Fibroblast of the conjunctiva (primary cell): ENCODE measurements at regions not wholly inside any gene's neighbourhood (a gene's known extent, or its start where the extent isn't known, plus 50 kb on each side); places are given as distances from the start of the nearest gene placed in this dataset.
"Not testable (repeated sequence)": the region's sequence is repeated elsewhere in the genome, so short reads cannot be mapped to it uniquely, and the experiment has no call there.

ENCODE experiments used
- DNase-seq: peaks from one replicate; pipeline ENCODE4 v3.0.0-alpha.2; 2010; ENCODE audit warnings: low read depth

DNA sequence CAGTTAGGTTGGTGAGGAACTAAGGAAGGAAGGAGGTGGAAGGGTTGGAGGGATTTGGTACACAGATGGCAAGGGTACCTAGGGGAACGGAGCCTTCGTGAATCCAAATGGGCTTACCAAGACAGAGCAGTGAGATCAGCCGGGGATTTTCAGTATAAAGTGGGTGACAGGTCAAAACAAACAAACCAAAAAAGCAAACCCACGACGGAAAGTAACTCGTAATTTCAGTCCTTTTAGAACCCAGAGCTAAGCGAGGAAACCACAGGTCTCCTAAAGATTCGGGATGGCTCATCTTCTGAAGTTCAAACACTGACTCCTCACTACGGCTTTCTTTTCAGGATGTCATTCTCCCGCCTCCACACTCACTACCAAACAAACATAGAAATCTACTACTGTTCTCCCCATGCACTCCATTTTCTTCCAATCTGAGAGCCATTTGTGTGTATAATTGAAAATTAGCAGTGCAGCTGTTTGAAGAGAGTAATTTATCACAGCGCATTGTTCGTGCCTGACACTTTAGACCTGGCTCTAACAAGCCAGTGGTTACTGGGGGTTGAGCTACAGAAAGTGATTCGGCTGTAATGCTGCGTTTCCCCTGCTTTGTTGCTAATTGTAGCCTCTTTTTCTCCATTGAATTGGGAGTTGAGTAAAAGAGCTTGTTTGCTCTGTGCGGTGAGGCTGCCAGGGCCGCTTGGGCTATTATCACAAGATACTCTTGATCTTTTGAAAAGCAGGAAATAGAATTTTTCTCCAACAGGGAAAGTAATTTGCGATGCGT lies 64.7 kb upstream of the CCDC39 start:
- DNase-seq = no peak

DNA sequence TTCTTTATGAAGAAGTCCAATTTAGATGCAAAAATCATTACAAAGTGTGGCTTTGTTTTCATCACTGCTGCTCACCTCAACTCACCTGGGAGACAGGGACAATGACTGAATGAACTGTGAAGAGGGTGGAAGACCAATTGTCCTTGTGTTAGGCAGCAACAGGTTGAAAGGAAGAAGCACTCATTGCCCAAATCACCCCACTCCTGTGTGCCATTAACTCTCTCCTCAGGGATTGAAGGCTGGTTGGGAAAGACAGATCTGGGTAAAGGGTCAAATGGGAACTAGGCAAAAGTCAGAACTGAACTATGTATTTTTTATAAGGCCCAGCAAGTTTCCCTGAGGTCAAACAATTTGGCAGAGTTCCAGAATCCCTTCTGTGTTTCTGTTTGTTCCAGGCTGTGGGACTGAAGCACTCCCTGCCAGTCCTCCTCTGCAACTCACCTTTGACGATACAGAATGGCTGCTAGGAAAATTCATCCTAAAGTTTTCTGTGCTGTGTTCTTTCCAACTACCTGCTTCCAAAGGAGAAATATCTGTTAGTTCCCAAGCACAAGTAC lies 68.6 kb upstream of the CCDC39 start:
- no peak for DNase-seq

DNA sequence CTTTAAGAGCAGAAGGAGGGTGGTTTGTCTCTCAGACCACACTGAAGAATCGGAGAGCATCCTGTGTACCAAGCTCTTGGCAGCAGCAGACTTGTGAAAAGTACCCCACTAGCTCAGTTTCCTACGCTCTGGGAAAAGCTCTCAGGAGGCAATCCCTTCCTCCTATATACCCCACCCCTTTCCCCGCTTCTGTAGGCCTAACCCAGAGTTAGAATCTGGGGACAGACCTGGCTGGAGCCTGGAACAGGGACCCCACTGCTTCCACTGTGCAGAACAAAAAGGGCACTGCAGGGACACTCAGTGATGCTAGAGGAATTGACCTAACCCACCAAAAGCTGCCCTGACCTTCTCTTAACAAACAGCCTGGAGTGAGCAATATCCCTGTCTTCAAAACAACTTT lies 70.0 kb upstream of the CCDC39 start:
- no peak for DNase-seq

DNA sequence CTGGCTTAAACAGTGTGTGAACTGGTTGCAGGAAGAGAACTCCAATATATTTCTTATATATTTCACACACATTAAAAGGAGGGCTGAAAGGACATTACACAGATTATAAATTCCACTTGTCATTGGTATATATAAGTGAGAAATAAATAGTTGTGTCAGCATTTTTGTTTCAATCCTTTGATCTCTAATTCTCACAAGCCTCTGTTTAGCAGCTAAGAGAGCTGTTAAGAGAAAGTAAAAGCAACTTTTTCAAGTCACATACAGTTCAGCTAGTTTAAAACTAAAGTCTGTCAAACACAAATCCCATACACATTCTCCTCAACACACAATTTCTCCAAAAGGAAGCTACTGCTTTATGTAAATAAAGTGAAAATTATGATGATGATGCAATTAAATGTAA lies 70.5 kb upstream of the CCDC39 start:
- no peak for DNase-seq

DNA sequence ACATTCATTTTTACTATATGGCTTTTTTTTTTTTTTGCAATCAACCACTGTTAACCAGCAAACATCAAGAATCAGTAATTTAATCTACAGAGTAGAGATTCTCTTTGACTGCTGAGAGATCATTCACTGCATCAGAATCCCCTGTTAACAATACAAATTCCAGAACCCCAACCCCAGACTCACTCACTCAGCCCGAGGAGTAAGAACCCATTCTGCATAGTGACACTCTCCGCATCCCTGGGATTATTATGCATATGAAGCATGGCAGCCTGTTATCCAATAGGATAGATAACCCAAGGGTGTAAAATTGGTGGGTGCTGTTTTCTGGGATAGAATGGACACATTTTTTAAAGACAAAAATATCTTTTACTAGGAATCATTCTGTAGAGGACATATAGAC lies 76.3 kb upstream of the CCDC39 start:
- DNase-seq = no peak

DNA sequence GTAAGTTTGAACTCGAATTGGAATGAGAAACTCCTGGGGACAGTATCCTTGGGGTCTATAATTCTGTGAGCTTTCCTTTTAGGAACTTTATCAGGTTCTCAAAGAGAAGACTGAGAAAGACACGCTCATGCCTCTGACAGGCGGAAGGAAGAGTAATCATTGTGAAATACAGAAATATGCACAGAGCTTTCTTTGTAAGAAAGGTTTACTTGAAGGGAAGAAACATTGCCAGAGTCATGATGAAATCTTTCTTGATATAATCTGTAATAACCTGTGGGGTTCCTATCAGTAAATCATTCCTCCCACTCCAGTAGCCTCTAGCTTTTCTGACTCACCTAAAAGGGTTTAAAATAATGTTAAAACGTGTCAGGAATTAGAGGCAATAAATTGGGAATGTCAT lies 83.6 kb upstream of the CCDC39 start:
- DNase-seq = no peak

DNA sequence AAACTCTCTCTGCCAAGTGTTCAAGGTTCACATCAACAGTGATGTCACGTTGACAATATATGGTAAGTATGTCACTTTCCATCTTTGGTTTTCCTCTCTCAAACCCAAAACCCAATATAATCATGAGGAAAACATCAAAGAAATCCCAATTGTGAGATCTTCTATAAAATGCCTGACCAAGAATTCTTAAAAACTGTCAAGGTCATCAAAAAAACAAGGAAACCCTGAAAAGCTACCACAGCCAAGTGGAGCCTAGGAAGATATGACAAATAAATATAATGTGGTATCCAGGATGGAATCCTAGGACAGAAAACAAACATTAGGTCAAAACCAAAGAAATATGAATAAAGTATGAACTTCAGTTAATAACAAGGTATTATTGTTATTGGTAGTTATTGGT lies 85.2 kb upstream of the CCDC39 start:
- DNase-seq = no peak

DNA sequence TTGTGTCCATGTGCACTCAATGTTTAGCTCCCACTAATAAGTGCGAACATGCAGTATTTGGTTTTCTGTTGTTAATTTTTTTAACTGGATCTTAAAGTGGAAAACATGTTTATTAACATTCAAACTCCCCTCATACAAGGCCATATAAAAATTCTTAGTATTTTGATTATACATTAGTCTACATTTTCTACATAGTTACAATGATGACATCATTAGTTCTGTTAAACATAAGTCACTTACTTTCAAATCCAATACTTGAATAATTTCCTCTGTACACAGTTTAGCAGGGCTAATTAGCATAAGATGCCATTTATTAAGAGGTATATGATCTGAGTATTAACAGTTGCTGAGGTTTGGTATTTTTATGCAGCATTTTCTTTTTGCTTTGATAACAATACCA lies 91.3 kb upstream of the CCDC39 start:
- no peak for DNase-seq

DNA sequence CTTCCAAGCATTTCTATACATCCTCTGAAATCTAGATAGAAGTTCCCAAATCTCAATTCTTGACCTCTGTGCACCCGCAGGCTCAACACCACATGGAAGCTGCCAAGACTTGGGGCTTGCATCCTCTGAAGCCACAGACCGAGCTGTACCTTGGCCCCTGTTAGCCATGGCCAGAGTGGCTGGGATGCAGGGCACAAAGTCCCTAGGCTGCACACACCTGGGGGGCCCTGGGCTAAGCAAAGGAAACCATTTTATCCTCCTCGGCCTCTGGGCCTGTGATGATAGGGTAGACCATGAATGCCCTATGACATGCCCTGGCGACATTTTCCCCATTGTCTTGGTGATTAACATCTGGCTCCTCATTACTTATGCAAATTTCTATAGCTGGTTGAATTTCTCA lies 97.1 kb upstream of the CCDC39 start:
- no peak for DNase-seq

DNA sequence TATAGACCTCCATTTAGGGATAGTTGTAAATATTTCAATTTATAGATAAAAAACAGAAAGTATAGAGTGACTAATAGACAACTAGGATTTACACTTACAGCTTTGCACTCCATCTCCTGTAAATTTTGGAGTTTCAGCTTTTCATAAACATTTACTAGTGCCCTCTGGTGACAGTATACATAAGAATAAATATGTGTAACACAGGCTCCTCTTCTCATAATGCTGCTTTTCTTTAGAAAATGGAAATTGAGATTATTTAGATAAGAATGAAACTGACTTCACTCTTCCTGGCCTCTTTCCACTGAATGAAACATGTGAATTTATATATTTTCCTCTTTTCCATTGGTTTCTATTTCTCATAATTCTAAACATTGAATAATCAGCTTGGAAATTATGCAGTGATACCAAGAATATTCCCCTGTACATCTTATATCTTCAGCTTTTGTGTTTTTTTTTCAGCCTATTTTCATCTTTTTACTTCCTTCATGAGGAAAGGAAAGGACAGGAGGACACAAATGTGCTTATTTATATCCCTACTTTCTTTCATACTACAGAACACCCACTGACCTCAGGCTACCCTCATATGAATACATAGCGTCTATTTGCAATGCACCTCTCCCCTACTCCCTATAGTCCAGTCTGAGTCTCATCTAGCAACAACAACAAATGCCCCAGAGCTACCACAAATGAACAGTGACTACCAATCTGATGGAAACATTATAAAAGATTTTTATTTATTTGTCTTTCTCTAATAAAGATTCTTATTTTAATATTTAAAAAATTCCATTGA lies 103.1 kb upstream of the CCDC39 start:
- no peak for DNase-seq

DNA sequence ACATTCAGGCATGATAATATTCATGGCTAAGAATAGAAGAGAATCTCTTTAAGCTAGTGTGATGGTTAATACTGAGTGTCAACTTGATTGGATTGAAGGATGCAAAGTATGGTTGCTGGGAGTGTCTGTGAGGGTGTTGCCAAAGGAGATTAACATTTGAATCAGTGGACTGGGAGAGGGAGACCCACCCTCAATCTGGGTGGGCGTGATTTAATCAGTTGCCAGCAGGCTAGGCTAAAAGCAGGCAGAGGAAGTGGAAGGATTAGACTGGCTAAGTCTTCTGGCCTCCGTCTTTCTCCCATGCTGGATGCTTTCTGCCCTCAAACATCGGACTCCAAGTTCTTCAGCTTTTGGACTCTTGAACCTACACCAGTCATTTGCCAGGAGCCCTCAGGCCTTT lies 106.9 kb upstream of the CCDC39 start:
- not testable (repeated sequence) for DNase-seq

DNA sequence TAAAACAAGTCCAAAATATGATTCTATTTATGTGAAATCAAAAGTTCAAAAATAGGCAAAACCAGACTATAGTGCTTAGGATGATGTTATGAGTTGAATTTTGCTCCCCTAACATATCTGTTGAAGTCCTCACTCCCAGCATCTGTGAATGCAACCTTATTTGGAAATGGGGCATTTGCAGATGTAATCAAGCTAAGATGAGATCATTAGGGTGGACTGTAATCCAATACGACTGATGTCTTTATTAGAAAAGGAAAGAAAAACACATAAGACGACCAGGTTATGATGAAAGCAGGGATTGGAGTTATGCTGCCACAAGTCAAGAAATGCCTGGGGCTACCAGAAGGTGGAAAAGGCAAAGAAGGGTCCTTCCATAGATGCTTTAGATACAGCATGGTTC lies 110.5 kb upstream of the CCDC39 start:
- DNase-seq = no peak

DNA sequence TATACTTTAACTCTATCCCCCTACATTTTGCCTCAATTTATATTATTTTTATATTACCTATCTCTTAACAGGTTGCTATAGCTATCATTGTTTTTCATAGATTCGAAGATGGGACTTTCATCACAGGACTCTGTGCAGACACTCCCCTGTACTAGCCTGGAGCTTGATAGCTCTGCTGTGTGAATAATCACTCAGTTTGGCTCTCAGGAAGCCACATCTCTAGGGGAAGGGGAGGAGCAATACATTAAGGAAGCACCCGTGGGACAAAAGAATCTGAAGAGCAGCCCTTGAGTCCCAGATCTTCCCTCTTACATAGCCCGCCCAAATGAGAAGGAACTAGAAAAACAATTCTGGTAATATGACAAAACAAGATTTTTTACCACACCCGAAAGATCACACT lies 114.3 kb upstream of the FXR1 start:
- no peak for DNase-seq

DNA sequence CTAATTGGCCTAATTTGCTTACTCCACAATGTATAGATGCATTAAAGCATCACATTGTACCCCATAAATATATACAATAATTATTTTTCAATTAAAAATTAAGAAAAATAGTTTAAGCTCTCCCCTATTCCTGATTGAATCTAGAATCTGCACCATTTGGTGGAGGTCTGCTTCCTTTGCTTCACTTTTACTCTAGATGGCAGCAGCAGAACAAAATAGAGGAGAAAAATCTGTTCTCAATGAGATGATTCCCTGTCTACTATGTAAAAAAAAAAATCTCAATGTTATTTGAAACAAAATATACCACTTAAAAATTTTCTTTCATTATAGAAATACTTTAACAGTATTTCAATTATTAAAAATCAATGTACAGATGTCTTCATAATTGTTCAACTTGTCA lies 109.6 kb upstream of the FXR1 start:
- DNase-seq = peak; percentile 1

DNA sequence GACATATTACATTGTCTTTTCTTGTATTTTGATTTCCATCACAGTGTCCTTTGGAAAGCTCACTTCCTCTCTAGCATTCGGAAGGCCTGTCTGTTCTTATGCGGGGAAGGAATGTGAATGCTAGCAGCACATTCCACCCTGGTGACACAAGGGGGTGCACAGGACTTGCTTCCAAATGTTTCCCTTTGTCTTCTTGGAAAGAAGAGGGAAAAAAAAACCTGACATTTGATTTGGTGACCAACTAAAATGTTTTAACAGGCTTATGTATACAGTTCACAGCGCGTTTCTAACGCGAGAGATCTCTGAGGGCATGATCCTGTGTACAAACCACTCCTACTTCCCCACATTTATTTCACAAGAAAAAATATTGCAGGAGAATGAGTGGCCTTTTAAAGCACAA lies 107.6 kb upstream of the FXR1 start:
- DNase-seq = peak; percentile 18

DNA sequence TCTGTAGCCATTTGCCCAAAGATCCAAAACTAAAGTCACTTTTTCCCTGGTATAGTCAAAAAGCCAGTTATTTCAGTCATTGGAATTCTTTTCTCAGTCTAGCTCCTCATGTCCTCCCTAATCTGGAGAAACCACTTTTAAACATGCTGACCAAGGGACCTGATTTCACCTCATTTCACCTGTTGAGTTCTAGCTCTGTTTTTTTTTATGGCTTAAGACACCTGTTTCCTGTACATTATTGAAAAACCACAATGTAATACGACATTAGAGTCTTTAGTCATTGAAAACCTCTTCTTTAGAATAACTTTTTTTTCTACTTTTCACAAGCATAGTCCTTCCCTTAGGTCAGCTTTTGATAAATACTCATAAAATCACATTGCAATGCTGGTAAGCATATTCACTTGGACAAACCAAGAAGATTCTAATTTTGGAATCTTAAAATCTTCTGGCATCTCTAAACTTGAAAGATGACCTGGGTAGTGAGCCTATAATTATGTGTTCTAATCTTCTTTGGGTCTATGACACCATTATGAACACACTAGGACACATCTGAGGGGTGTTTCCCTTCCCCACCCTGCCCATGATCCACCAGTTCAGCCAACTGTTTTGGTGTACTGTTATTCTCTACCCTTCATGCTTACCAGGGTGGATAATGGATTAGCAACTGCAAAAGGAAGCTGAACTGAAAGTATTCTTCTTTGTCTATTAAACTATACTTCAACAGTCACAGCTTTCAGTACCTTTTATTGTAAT lies 103.5 kb upstream of the FXR1 start:
- DNase-seq = no peak

DNA sequence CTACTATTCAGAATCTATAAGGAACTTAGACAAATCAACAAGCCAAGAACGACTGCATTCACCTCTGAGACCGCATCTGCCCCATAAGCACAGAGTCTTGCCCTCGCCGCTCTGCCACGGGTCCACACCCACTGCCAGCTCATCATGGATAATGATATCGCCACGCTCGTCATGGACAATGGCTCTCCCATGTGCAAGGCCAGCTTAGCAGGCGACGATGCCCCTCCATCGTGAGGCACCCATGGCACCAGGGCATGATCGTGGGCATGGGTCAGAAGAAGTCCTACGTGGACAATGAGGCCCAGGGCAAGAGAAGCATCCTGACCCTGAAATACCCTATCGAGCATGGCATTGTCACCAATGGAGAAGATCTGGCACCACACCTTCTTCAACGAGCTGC lies 92.1 kb upstream of the FXR1 start:
- DNase-seq = no peak

DNA sequence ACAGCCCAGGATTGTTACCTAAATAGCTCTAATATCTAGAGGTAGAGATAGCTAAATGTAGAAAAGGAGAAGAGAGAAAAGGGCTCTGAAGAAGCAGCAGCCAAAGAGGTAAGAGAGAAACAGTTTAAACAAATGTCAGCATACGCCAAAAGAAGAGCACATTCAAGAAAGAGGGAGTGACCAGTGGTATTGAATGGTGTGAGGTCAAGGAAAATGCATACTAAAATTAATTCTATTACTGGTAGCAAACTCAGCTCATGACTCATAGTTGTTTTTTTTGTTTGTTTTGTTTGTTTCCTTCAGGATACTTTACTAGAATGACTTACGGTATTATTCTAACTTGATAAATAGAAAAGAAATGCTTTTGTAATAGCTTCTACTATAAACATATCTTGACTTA lies 86.5 kb upstream of the FXR1 start:
- no peak for DNase-seq

DNA sequence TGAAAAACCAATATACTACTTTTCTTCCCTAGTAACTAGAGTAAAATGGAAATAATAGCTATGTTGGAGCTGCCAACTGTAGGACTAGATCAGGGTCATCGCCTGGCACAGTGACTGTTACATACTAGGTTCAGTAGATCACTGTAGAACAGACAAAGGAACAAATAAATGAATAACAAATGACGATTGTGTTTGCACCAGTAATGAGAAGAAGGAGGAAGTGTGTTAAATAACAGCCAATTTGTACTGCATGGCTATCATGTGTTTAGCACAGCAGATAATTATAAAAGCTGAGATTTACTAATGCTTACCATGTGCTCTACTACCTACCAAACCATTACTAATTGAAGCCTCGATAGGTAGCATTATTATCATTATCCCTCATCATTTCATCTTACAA lies 85.3 kb upstream of the FXR1 start:
- DNase-seq = no peak

DNA sequence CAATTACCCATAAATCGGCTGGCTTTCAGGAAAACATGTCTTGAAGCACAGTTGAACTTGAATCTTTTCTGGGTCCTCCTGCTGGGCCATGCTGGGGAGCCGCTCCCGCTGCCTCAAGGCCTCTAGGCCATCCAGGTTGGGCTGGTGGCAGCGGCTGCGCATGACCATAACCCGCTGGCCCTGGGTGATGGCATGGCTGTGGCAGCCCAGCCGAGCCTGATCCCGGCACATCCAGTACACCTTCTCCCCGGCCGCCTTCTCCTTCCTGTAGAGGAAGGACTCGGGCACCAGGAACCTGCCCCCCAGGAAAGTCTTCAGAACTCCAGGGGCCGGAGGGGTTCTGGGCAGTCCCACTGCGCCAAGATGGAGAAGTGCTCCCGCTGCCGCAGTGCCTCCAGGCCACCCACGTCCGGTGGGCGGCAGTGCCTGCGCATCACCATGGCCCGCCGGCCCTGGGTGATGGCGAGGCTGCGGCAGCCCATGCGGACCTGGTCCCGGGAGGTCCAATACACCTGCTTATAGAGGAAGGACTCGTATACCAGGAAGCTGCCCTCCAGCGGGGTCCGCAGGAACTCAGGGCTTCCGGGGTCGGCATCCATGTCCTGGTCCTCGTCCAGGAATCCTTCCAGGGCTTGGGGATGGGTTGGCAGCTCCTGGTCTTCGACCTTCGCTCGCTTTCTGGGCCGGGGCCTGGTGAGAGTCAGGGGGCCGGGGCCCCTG lies 84.3 kb upstream of the FXR1 start:
- no peak for DNase-seq

DNA sequence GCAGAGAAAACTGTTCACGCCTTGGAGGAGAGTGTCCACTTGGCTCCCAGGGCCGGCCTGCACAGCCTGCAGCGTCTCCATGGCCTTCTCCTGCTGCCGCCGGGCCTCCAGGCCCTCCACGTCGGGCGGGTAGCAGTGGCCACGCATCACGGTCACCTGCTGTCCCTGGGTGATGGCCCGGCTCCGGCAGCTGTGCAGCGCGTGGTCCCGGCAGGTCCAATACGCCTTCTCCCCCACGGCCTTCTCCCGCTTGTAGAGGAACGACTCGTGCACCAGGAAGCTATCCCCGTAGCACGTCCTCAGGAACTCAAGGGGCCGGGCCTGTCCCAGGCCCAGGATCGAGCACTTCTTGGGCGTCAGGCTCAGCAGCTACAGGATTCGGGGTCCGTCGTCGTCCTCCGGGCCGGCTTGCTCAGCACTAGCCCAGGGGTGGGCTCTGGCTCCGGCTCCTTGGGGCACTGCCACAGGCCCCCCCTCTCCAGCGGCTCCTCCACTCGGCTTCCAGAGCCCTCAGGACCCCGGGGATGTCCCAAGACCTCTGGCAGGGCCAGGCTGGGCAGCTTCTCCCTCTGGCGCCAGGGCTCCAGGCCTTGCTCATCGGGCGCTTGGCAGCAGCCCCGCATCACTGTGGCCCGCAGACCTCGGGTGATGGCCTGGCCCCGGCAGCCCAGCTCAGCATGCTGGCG lies 83.6 kb upstream of the FXR1 start:
- DNase-seq = no peak
